Gastrocnemius medialis (tissue), 4 donors: ENCODE measurements at regions not wholly inside any gene's neighbourhood (a gene's known extent, or its start where the extent isn't known, plus 50 kb on each side); places are given as distances from the start of the nearest gene placed in this dataset.
A peak's percentile ranks its signal among the peaks of the same experiment; 100 is the strongest.

Source experiments
- ATAC-seq, 2 donors: fragments of 150-250 bp; one replicate each; pipeline ENCODE4 v1.9.1; 2016
- DNase-seq, 2 donors: peaks; one replicate each; pipeline ENCODE4 v3.0.0-alpha.2; 2019
- H3K27ac ChIP-seq, 4 donors: fragments of 200-600 bp; sonication (generic); 1 replicate in 1 of 4; 2 replicates in 3 of 4; pipeline ENCODE4 v1.5.1; 2016 to 2018; ENCODE audit warnings: mild to moderate bottlenecking in 2 of 4, moderate library complexity in 1 of 4
- H3K27me3 ChIP-seq, 3 donors: fragments of 200-600 bp; sonication (generic) in 2 of 3; 1 replicate in 1 of 3; 2 replicates in 2 of 3; pipeline versions ENCODE4 v1.5.1 to v1.6.0; 2016 to 2019; ENCODE audit warnings: mild to moderate bottlenecking in 1 of 3, moderate library complexity in 1 of 3
- H3K36me3 ChIP-seq, 2 donors: fragments of 200-600 bp; sonication (generic) in 1 of 2; one replicate each; pipeline ENCODE4 v1.5.1; 2017 to 2018
- H3K4me1 ChIP-seq, 2 donors: fragments of 200-600 bp; sonication (generic) in 1 of 2; one replicate each; pipeline ENCODE4 v1.5.1; 2016 to 2017; ENCODE audit warnings: mild to moderate bottlenecking in 2 of 2
- H3K4me3 ChIP-seq, 4 donors: fragments of 200-600 bp; sonication (generic) in 3 of 4; 1 replicate in 1 of 4; 2 replicates in 3 of 4; pipeline ENCODE4 v1.5.1; 2016 to 2019; ENCODE audit warnings: mild to moderate bottlenecking in 2 of 4
- H3K9me3 ChIP-seq, 3 donors: fragments of 200-600 bp; sonication (generic) in 2 of 3; 1 replicate in 1 of 3; 2 replicates in 2 of 3; pipeline ENCODE4 v1.5.1; 2016 to 2019
- POLR2A ChIP-seq, 2 donors: fragments of 450-650 bp; IDR thresholded peaks; one replicate each; pipeline ENCODE4 v1.6.1; 2017; ENCODE audit warnings: antibody characterized with exemption in 2 of 2, mild to moderate bottlenecking in 2 of 2, moderate library complexity in 2 of 2
- in situ Hi-C, 4 donors: fragments of 200-750 bp; cut with MboI; loops; one replicate each; pipeline versions ENCODE4 v1.15.0 to v1.8.0; 2017; ENCODE audit warnings: low sequenced_read_pairs in 4 of 4
- intact Hi-C: fragments of 100-400 bp; cut with DNase I; formaldehyde crosslinking; loops from one replicate; pipeline ENCODE4 v1.15.1; 2023; ENCODE audit warnings: low total_unique reads
- TF ChIP-seq, protein P1 (sequence below), 5 experiments: fragments of 450-650 bp in 3 of 5; fragments of 200-600 bp in 2 of 5; sonication (generic) in 2 of 5; IDR thresholded peaks in 4 of 5; conservative IDR thresholded peaks in 1 of 5; 1 replicate in 4 of 5; 2 replicates in 1 of 5; pipeline ENCODE4 v1.5.1; 2016 to 2019; ENCODE audit warnings: antibody characterized with exemption in 5 of 5, mild to moderate bottlenecking in 3 of 5, moderate library complexity in 3 of 5

DNA sequence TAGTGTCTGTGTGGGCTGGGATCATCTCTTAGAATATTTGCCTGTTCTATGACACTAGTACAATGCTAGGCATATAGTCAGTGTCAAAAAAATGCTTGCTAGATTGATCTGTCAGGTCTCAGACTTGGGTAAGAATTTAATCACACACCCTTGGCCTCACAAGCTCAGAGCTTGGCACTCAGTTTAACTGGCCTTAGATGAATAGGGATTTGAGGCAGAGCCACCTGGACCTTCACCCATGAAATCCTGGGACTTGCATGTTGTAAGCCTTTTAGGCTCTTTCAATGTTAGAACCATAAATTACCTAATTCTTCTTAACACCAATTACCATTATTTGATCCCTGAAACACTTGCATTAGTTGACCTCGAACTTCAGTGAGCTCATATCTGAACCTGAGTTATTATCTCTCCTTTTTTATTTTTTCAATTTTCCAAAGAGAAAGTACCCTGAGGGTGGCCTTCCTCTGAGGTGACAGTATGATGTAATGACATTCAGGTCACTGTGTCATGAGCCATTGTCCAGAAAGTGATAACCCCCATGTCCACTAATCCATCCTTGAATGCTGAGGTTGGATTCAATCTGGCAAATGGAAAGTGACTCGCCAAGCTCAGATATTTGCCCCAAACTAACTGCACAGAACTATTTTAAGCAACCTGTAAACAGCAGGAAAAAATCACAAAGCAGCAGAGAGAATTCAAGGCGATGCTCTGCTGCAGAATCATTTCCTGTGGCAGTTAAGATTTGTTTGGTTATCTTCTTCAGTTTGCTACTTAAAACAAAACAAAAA is 615.2 kb upstream of the NR2F2 start:
- intact Hi-C loops (no loop called here), in situ Hi-C loops (no loop called here)
- H3K27me3 ChIP-seq: no peaks in the 10 kb centered on the region

GRCh38 chr15:95715906-95716656 is 614.4 kb upstream of the NR2F2 start:
- H3K27ac ChIP-seq: no peak overlapping the region
- intact Hi-C loops (no loop called here), in situ Hi-C loops (no loop called here)
- H3K4me1 ChIP-seq: no peaks in the 10 kb centered on the region
- H3K27me3 ChIP-seq: no peaks in the 10 kb centered on the region
- TF ChIP-seq, protein P1, sequence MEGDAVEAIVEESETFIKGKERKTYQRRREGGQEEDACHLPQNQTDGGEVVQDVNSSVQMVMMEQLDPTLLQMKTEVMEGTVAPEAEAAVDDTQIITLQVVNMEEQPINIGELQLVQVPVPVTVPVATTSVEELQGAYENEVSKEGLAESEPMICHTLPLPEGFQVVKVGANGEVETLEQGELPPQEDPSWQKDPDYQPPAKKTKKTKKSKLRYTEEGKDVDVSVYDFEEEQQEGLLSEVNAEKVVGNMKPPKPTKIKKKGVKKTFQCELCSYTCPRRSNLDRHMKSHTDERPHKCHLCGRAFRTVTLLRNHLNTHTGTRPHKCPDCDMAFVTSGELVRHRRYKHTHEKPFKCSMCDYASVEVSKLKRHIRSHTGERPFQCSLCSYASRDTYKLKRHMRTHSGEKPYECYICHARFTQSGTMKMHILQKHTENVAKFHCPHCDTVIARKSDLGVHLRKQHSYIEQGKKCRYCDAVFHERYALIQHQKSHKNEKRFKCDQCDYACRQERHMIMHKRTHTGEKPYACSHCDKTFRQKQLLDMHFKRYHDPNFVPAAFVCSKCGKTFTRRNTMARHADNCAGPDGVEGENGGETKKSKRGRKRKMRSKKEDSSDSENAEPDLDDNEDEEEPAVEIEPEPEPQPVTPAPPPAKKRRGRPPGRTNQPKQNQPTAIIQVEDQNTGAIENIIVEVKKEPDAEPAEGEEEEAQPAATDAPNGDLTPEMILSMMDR (IDR thresholded peaks at IDR 0.05 in 4 of 5, conservative IDR thresholded peaks at IDR 0.05 in 1 of 5): no peak
- no peak for TF ChIP-seq POLR2A (IDR thresholded peaks at IDR 0.05)
- DNase-seq (no peak), ATAC-seq (no peak)
- H3K9me3 ChIP-seq: no peaks in the 10 kb centered on the region
- H3K36me3 ChIP-seq: no peaks in the 10 kb centered on the region
- no peak overlapping the region for H3K4me3 ChIP-seq

More for the DNA sequence above, 615.2 kb upstream of the NR2F2 start:
- no peaks in the 10 kb centered on the region for H3K4me1 ChIP-seq
- H3K36me3 ChIP-seq: no peaks in the 10 kb centered on the region
- TF ChIP-seq POLR2A (IDR thresholded peaks at IDR 0.05): no peak
- TF ChIP-seq, protein P1 (IDR thresholded peaks at IDR 0.05 in 4 of 5, conservative IDR thresholded peaks at IDR 0.05 in 1 of 5): no peak
- DNase-seq (no peak), ATAC-seq (no peak)
- no peak overlapping the region for H3K27ac ChIP-seq
- H3K4me3 ChIP-seq: no peak overlapping the region
- H3K9me3 ChIP-seq: no peaks in the 10 kb centered on the region

DNA sequence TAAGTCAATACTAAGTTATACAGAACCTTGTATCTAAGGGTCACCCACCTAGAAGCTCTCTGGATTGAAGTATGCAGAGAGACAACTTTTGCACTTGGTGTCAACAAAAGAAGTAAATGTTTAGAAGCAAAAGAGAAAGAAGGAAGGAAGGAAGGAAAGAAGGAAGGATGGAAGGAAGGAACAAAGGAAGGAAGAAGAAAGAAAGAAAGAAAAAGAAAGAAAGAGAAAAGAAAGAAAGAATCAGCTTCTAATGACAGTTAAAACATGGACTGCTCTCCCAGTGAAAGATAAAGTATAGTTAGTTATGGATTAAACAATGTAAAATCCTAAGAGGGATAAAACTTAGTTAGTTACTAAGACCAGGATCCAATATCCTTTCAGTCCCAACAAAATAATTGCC is 613.8 kb upstream of the NR2F2 start:
- Histone ChIP-seq H3K4me3 (no peak overlapping the region), H3K4me1 (no peaks in the 10 kb centered on the region), H3K9me3 (no peaks in the 10 kb centered on the region), H3K27me3 (no peaks in the 10 kb centered on the region), H3K36me3 (no peaks in the 10 kb centered on the region), H3K27ac (no peak overlapping the region)
- DNase-seq: no peak
- no peak for TF ChIP-seq POLR2A (IDR thresholded peaks at IDR 0.05)
- TF ChIP-seq, protein P1 (IDR thresholded peaks at IDR 0.05 in 4 of 5, conservative IDR thresholded peaks at IDR 0.05 in 1 of 5): no peak
- ATAC-seq: no peak
- intact Hi-C loops: no loop called here
- in situ Hi-C loops: no loop called here

DNA sequence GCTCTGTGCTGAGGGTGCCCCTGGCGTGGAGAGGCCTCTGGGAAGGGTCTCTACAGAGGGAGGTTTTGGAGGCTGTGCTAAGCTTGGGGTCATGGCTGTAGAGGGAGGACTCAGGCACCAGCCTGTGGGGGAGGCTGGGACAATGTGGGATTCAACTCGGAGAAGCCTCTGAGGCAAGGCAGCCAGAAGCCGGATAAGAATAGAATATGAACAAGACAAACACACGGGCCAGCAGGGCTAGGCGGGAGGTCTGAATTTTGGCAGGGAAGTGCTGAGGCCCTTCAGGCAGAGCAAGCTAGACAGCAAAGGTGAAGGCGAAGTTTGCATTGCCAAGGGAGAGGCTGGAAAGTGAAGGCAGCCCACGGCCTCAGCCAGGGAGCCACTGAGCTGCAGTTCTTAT is 612.1 kb upstream of the NR2F2 start:
- in situ Hi-C loops: no loop called here
- intact Hi-C loops: no loop called here
- Histone ChIP-seq H3K9me3 (no peaks in the 10 kb centered on the region), H3K4me1 (no peaks in the 10 kb centered on the region), H3K27me3 (no peaks in the 10 kb centered on the region), H3K4me3 (no peak overlapping the region), H3K36me3 (no peaks in the 10 kb centered on the region), H3K27ac (no peak overlapping the region)
- TF ChIP-seq, protein P1 (IDR thresholded peaks at IDR 0.05 in 4 of 5, conservative IDR thresholded peaks at IDR 0.05 in 1 of 5): no peak
- TF ChIP-seq POLR2A (IDR thresholded peaks at IDR 0.05): no peak
- DNase-seq: peak; percentile 2 to 39
- ATAC-seq: peak; percentile 63 to 77
